Natural killer cell (primary cell): ENCODE measurements at regions not wholly inside any gene's neighbourhood (a gene's known extent, or its start where the extent isn't known, plus 50 kb on each side); places are given as distances from the start of the nearest gene placed in this dataset.

Experiments used
- ATAC-seq, 3 donors: fragments of 150-1000 bp in 2 of 3; fragments of 200-7000 bp in 1 of 3; cut with Tn5 transposase; 1 replicate in 1 of 3; 2 replicates in 2 of 3; pipeline ENCODE4 v1.10.0; 2021; ENCODE audit warnings: mild to moderate bottlenecking in 2 of 3, moderate library complexity in 2 of 3
- DNase-seq, 2 donors: peaks; one replicate each; pipeline versions ENCODE4 v3.0.0 to v3.0.0-alpha.2; 2013 to 2021; ENCODE audit warnings: mixed read lengths in 1 of 2
- H3K27ac ChIP-seq: one replicate; pipeline ENCODE4 v1.5.1; 2013; ENCODE audit warnings: mild to moderate bottlenecking, low read length
- H3K27me3 ChIP-seq: one replicate; pipeline ENCODE4 v1.6.1; 2013; ENCODE audit warnings: low read length; ENCODE audit not compliant: control insufficient read depth, insufficient read depth
- H3K36me3 ChIP-seq: one replicate; pipeline ENCODE4 v1.6.1; 2013; ENCODE audit warnings: low read length; ENCODE audit not compliant: control insufficient read depth, insufficient read depth
- H3K4me1 ChIP-seq: one replicate; pipeline ENCODE4 v1.6.1; 2013; ENCODE audit warnings: low read length; ENCODE audit not compliant: control insufficient read depth, insufficient read depth
- H3K4me3 ChIP-seq: one replicate; pipeline ENCODE4 v1.5.1; 2013; ENCODE audit warnings: low read length
- H3K9me3 ChIP-seq: one replicate; pipeline ENCODE4 v1.6.1; 2013; ENCODE audit warnings: low read length; ENCODE audit not compliant: control insufficient read depth, insufficient read depth
- H3K27ac Mint-ChIP-seq, 2 donors: one replicate each; pipeline ENCODE4 v1.8.0; 2022; ENCODE audit warnings: mild to moderate bottlenecking in 2 of 2, mixed read lengths in 2 of 2, moderate library complexity in 1 of 2
- H3K27me3 Mint-ChIP-seq, 2 donors: one replicate each; pipeline ENCODE4 v1.8.0; 2022; ENCODE audit warnings: low read depth in 2 of 2, mixed read lengths in 2 of 2
- H3K36me3 Mint-ChIP-seq: one replicate; pipeline ENCODE4 v1.8.0; 2022; ENCODE audit warnings: mixed read lengths
- H3K4me1 Mint-ChIP-seq, 2 donors: one replicate each; pipeline ENCODE4 v1.8.0; 2022; ENCODE audit warnings: mixed read lengths in 2 of 2
- H3K4me3 Mint-ChIP-seq: one replicate; pipeline ENCODE4 v1.8.0; 2022; ENCODE audit warnings: mild to moderate bottlenecking, moderate library complexity, mixed read lengths
- H3K9me3 Mint-ChIP-seq, 2 donors: one replicate each; pipeline ENCODE4 v1.8.0; 2022; ENCODE audit warnings: mixed read lengths in 2 of 2
- WGBS: methylation state at CpG from one replicate; pipeline ENCODE4 v1.1.7; 2013; ENCODE audit warnings: missing lambda C conversion rate; ENCODE audit not compliant: insufficient coverage; 5-methylcytosine and 5-hydroxymethylcytosine counted together
- intact Hi-C: fragments of 100-400 bp; cut with micrococcal nuclease; formaldehyde crosslinking; loops from one replicate; pipeline ENCODE4 v1.14.2; 2022
- TF ChIP-seq, protein P1 (sequence below): fragments of 200-600 bp; IDR thresholded peaks from one replicate; pipeline ENCODE4 v1.8.0; 2022; ENCODE audit warnings: antibody characterized with exemption

DNA sequence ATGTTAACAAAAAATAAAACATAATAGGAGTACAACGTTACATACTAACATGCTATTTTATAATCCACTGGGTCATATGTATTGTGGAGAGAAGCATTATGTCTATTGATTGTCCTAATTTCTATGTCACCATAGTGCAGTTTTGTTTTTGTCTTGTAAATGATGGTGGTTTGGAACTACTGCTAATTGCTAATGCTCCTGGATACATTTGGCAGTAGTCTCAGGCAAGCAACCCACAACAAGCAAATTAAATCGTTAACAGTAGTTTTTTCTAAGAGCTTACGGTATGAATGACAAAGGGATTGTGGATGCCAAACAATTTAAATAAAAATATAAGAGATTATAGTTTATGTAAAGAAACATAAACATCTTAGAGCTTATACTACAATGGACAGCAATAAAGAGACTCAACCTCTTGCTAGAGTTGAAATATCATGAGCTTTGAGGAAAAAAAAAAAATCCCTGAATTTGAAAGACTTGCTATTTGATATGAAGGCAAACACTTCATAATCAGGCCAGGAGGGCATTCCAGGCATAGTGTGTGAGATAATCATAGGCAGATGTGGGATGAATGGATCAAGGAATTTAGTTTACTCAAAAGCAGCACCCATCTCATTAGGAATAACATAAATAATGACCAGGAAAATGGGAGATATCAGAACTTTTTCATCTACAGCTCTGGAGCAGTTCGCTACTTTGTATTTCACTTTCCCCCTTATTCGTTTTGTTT lies 181.3 kb downstream of the CCDC59 start:
- Mint-ChIP-seq H3K9me3 (peaks cover 8 to 11% of the 10 kb centered on the region in 2 donors), H3K36me3 (no peaks in the 10 kb centered on the region), H3K4me1 (no peaks in the 10 kb centered on the region), H3K27me3 (no peaks in the 10 kb centered on the region), H3K27ac (no peak overlapping the region), H3K4me3 (no peak overlapping the region)
- 70% methylated on average over 2 of the region's 5 CpGs for WGBS
- no peaks in the 10 kb centered on the region for H3K9me3 ChIP-seq
- intact Hi-C loops, result no loop called here
- H3K36me3 ChIP-seq, result no peaks in the 10 kb centered on the region
- H3K27ac ChIP-seq, result no peak overlapping the region
- H3K4me1 ChIP-seq, result no peaks in the 10 kb centered on the region
- ATAC-seq, result no peak
- no peak overlapping the region for H3K4me3 ChIP-seq
- no peak for DNase-seq
- no peaks in the 10 kb centered on the region for H3K27me3 ChIP-seq
- TF ChIP-seq, protein P1, sequence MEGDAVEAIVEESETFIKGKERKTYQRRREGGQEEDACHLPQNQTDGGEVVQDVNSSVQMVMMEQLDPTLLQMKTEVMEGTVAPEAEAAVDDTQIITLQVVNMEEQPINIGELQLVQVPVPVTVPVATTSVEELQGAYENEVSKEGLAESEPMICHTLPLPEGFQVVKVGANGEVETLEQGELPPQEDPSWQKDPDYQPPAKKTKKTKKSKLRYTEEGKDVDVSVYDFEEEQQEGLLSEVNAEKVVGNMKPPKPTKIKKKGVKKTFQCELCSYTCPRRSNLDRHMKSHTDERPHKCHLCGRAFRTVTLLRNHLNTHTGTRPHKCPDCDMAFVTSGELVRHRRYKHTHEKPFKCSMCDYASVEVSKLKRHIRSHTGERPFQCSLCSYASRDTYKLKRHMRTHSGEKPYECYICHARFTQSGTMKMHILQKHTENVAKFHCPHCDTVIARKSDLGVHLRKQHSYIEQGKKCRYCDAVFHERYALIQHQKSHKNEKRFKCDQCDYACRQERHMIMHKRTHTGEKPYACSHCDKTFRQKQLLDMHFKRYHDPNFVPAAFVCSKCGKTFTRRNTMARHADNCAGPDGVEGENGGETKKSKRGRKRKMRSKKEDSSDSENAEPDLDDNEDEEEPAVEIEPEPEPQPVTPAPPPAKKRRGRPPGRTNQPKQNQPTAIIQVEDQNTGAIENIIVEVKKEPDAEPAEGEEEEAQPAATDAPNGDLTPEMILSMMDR, result no peak

DNA sequence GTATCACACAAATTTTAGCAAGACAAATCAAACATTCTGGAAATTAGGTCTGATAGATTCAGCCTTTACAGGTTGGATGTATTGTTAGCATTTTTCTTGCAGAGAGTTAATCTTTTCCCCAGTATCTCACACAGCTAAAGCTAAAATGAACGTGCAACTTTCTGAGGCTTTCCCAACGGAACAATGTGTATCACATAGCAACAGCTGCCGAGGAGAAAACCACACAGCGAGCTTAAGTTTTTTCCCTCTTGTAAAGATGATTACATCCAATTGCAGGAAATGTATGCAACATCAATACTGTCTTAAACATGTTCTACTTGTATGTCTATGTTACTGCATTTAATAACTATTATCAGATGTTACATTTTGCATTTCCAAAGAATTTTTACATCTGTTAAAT lies 182.2 kb downstream of the CCDC59 start:
- H3K36me3 Mint-ChIP-seq, result no peaks in the 10 kb centered on the region
- no peak overlapping the region for H3K27ac ChIP-seq
- H3K27ac Mint-ChIP-seq, result no peak overlapping the region
- H3K36me3 ChIP-seq, result no peaks in the 10 kb centered on the region
- TF ChIP-seq, protein P1, result no peak
- H3K9me3 ChIP-seq, result no peaks in the 10 kb centered on the region
- H3K27me3 ChIP-seq, result no peaks in the 10 kb centered on the region
- peaks cover 9 to 13% of the 10 kb centered on the region in 2 donors for H3K9me3 Mint-ChIP-seq
- H3K4me3 Mint-ChIP-seq, result no peak overlapping the region
- intact Hi-C loops, result no loop called here
- no peak overlapping the region for H3K4me3 ChIP-seq
- DNase-seq, result no peak
- H3K27me3 Mint-ChIP-seq, result no peaks in the 10 kb centered on the region
- no peak for ATAC-seq
- H3K4me1 ChIP-seq, result no peaks in the 10 kb centered on the region
- H3K4me1 Mint-ChIP-seq, result no peaks in the 10 kb centered on the region
- 78% methylated on average over 4 of the region's 4 CpGs for WGBS

DNA sequence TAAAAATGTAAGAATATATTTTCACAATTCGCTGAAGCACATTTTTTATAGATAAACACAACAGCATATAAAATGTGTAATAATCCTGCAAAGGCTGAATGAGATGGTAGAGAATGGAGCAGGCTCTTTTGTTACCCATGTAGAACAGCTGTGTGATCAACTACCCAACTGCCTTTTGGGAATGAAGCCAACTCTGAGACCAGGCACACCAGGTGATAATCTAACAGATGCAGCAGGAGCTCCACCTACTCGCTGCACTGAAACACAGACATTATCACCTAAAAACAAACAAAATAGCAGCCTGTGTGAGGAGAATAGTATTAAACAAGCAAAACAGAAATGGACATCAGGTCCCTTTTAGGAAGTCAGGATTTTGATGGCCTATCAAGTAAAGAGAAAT lies 183.3 kb downstream of the CCDC59 start:
- no peaks in the 10 kb centered on the region for H3K4me1 ChIP-seq
- intact Hi-C loops, result no loop called here
- H3K27me3 Mint-ChIP-seq, result no peaks in the 10 kb centered on the region
- H3K27ac ChIP-seq, result no peak overlapping the region
- H3K4me3 ChIP-seq, result no peak overlapping the region
- WGBS, result no CpG with 5 or more reads among the region's 2 CpGs
- H3K36me3 Mint-ChIP-seq, result no peaks in the 10 kb centered on the region
- no peaks in the 10 kb centered on the region for H3K27me3 ChIP-seq
- DNase-seq (no peak), ATAC-seq (no peak)
- H3K4me1 Mint-ChIP-seq, result no peaks in the 10 kb centered on the region
- H3K9me3 Mint-ChIP-seq, result peaks cover 12 to 17% of the 10 kb centered on the region in 2 donors
- TF ChIP-seq, protein P1, result no peak
- H3K36me3 ChIP-seq, result no peaks in the 10 kb centered on the region
- no peak overlapping the region for H3K4me3 Mint-ChIP-seq
- no peak overlapping the region for H3K27ac Mint-ChIP-seq
- no peaks in the 10 kb centered on the region for H3K9me3 ChIP-seq

DNA sequence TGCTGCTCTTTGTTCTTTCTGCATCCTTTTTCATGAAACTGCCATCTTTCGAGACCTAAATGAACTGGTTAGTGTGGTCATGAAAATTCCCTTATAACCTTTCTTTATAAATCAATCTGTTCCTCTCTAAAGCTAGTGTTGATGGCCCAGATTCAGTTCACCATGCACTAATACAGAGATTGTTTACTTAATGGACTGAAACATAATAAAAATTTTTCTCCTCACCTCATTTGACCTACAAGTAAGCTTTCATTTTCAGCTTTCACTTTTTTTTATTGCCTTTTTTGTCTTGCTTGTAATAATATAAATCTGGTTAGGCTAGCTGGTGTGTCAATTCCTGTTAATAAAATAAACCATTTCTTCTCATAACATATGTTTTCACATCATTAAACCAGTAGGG lies 183.8 kb downstream of the CCDC59 start:
- Mint-ChIP-seq H3K36me3 (no peaks in the 10 kb centered on the region), H3K4me1 (no peaks in the 10 kb centered on the region), H3K27ac (no peak overlapping the region), H3K27me3 (no peaks in the 10 kb centered on the region), H3K4me3 (no peak overlapping the region), H3K9me3 (peaks cover 12 to 21% of the 10 kb centered on the region in 2 donors)
- no peaks in the 10 kb centered on the region for H3K27me3 ChIP-seq
- H3K27ac ChIP-seq, result no peak overlapping the region
- DNase-seq (no peak), ATAC-seq (no peak)
- intact Hi-C loops, result no loop called here
- WGBS, result 80% methylated on average over 1 of the region's 1 CpG
- TF ChIP-seq, protein P1, result no peak
- H3K4me1 ChIP-seq, result no peaks in the 10 kb centered on the region
- no peaks in the 10 kb centered on the region for H3K9me3 ChIP-seq
- no peaks in the 10 kb centered on the region for H3K36me3 ChIP-seq
- H3K4me3 ChIP-seq, result no peak overlapping the region
